GM12873 (cell line): ENCODE measurements at regions not wholly inside any gene's neighbourhood (a gene's known extent, or its start where the extent isn't known, plus 50 kb on each side); places are given as distances from the start of the nearest gene placed in this dataset.

Experiments
- TF ChIP-seq, protein P1 (sequence below): IDR thresholded peaks from 2 replicates; pipeline ENCODE4 v1.5.1; 2012; ENCODE audit warnings: low read depth, mild to moderate bottlenecking, moderate library complexity, low read length, control low read depth; ENCODE audit not compliant: insufficient read depth; ENCODE audit errors: missing control alignments

DNA sequence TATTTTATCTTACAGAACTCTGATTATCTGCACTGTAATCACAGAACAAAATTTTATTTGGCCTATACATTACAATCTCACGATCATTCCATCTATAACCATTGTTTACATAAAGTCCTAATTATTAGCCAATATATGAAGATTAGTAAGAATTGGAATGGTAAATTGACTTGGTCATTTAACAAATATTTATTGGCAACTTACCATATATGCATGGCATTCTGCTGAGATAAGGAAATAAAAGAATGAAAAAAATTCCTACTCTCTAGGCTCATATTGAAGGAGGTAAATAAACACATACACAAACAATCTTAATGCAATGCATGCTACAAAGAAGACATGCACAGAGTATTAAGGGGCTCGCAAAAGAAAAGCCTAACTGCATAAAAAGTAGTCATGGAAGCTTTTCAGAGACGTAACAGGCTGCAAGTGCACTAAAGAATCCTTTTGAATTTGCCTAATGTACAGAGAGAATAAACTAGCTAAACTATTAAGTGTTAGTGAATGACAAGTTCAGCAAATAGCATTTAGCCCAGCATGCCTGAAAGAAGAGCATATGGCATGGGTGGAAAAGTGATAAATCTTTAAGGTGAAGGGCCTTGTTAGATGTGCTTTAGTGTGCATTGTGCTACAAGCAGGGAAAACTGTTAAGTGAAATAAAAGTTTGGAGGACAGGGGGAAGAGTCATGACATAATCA is 1131.1 kb downstream of the PCDH9 start:
- TF ChIP-seq, protein P1, sequence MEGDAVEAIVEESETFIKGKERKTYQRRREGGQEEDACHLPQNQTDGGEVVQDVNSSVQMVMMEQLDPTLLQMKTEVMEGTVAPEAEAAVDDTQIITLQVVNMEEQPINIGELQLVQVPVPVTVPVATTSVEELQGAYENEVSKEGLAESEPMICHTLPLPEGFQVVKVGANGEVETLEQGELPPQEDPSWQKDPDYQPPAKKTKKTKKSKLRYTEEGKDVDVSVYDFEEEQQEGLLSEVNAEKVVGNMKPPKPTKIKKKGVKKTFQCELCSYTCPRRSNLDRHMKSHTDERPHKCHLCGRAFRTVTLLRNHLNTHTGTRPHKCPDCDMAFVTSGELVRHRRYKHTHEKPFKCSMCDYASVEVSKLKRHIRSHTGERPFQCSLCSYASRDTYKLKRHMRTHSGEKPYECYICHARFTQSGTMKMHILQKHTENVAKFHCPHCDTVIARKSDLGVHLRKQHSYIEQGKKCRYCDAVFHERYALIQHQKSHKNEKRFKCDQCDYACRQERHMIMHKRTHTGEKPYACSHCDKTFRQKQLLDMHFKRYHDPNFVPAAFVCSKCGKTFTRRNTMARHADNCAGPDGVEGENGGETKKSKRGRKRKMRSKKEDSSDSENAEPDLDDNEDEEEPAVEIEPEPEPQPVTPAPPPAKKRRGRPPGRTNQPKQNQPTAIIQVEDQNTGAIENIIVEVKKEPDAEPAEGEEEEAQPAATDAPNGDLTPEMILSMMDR = no peak

DNA sequence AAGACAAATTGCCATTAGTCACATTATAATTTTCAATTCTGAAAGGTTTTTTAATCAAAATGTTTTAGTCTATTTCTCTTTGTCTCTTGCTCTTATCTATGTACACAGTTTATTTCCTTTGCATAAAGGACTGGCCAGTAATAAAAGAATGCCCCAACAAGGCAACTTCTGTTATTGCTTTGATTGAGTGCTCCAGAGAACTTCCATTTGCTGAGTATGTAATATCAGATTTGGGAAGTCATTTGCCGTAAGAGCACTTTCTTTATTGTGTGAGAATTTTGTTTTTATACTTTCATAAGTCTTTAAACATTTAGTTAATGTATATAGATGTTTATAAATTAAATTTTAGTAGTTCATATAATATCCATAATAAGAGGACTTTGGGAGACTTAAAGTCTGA is 1140.4 kb downstream of the PCDH9 start:
- TF ChIP-seq, protein P1 = no peak

DNA sequence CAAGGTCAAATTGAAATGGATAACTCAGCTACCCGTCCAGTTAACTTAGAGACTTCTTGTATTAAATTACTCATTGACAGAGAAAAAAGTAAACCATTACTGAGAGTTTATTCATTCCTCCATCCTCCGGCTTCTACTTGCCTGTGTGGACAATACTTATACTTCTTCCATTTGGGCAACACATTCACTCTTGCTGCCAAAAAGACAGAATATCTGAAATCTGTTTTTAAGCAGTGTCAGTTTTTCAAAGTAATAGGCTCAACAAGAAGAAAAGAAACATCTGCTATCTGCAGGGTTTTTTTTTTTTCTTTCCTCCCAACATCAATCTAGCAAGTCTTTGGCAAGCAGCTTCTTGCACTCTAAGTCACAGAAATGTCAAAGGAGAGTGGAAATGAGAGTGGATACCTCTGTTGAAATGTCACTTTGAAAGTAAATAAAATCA is 1142.8 kb downstream of the PCDH9 start:
- TF ChIP-seq, protein P1 = no peak

DNA sequence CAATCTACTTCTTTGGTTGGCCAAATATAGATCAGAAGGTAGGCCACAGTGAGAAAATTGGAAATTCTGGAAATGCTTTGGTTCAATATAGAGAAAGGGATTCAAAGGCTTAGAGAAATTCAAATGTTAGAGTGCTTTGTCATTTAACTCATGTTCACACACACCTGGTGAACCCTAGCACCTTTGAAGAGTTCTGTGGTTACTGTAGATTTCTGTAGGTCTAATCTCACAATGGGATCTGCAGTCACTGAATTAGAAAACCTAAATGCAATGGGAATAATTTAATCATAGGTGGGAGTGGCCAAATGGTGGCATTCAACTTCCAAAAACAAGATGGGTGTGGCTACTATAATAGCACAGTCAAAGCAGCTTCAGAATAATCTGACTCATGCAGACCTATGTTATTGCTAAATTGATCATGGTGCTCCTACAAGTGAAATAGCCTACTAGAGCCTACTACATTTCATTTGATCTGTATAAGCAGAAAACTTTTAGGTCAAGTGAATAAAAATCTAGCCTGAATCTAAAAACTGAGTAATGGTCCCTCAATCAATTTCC is 1152.9 kb downstream of the PCDH9 start:
- TF ChIP-seq, protein P1 = no peak

DNA sequence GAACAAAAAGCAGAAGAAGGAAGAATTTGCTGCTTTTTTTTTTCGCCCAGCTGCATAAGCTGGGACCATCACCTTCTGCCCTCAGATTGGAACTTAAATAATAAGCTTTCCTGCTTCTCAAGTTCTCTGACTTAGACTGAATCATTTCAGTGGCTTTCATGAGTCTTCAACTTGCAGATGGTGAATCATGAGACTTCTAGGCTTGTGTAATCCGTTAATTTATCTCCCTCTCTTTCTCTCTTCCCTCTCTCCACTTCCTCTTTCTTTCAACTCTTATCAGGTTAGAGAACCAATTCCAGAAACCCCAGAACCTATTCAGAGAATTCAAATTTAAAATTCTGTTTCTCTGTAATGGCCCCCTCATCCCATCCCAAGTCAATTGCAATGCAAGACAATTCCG is 1153.7 kb downstream of the PCDH9 start:
- TF ChIP-seq, protein P1 = no peak

DNA sequence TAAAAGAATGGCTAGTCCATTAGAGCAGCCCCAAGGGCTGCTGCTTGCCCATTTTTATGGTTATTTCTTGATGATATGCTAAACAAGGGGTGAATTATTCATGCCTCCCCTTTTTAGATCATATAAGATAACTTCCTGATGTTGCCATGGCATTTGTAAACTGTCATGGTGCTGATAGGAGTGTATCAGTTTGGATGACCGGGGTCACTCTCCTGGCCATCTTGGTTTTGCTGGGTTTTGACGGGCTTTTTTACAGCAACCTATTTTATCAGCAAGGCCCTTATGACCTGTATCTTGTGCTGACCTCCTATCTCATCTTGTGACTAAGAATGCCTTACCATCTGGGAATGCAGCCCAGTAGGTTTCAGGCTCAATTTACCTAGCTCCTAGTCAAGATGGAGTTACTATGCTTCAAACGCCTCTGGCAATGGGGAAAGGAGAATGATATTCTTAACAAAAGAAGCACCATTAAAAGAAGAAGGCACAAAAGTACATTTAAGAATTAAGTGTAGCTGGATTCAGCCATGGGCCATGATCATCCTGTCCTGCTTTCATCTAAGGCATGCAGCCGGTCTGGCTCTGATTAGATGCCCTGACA is 1156.0 kb downstream of the PCDH9 start:
- TF ChIP-seq, protein P1 = no peak

DNA sequence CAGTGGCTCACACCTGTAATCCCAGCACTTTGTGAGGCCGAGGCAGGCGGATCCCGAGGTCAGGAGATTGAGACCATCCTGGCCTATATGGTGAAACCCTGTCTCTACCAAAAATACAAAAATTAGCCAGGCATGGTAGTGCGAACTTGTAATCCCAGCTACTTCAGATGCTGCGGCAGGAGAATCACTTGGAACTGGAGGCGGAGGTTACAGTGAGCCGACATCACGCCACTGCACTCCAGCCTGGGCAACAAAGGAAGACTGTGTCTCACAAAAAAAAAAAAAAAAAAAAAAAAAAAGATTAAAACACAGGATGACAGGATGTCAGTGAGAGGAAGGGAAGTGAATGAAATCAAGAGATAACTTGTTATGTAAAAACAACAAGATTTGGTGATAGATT is 1158.5 kb downstream of the PCDH9 start:
- TF ChIP-seq, protein P1 = no peak
